Fibroblast of villous mesenchyme (primary cell): ENCODE measurements at regions not wholly inside any gene's neighbourhood (a gene's known extent, or its start where the extent isn't known, plus 50 kb on each side); places are given as distances from the start of the nearest gene placed in this dataset.

Source experiments
- DNase-seq: peaks from one replicate; pipeline ENCODE4 v3.0.0-alpha.2; 2010; ENCODE audit warnings: low read depth
- H3K4me3 ChIP-seq: 2 replicates; pipeline ENCODE4 v1.5.1; 2011; ENCODE audit warnings: low read depth, mild to moderate bottlenecking, low read length
- TF ChIP-seq, protein P1 (sequence below): IDR thresholded peaks from 2 replicates; pipeline ENCODE4 v1.5.1; 2012; ENCODE audit warnings: low read depth, mild to moderate bottlenecking, low read length; ENCODE audit not compliant: insufficient read depth

DNA sequence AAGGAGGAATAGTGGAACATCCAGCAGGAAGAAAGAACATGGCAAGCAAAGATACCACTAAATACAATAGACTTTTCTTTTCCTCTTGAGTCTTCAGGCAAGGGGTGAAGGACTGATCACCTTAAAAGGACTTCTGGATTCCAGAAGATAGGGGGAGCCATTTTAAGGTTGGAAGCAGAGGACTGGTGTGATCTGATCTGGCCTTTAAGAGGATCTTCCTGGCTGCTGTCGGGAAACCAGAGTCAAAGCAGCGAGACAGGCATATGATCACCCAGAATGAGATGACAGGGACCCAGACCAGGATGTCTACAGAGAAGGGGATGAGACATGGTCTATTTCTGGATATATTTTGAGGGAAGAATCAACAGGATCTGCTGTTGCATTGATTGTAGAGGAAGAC is 558.0 kb downstream of the STK39 start:
- H3K4me3 ChIP-seq = no peak overlapping the region
- no peak for DNase-seq
- TF ChIP-seq, protein P1, sequence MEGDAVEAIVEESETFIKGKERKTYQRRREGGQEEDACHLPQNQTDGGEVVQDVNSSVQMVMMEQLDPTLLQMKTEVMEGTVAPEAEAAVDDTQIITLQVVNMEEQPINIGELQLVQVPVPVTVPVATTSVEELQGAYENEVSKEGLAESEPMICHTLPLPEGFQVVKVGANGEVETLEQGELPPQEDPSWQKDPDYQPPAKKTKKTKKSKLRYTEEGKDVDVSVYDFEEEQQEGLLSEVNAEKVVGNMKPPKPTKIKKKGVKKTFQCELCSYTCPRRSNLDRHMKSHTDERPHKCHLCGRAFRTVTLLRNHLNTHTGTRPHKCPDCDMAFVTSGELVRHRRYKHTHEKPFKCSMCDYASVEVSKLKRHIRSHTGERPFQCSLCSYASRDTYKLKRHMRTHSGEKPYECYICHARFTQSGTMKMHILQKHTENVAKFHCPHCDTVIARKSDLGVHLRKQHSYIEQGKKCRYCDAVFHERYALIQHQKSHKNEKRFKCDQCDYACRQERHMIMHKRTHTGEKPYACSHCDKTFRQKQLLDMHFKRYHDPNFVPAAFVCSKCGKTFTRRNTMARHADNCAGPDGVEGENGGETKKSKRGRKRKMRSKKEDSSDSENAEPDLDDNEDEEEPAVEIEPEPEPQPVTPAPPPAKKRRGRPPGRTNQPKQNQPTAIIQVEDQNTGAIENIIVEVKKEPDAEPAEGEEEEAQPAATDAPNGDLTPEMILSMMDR = no peak

DNA sequence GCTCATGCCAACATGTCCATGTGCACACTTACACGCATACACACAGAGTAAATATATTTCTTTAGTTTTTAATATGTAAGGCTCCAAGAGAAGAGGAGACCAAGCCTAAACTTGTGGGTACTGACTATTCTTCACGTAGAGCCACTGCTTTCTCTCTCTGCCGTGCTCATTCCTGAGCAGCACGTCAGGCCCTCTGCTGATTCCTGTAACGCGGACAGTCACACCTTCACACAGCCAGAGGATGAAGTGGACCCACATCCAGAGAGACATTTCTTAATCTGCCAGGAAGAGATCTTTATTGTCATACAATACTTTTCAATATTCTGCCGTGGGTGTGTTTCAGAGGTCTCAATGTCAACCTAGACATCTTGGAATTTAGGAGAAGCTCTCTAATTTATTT is 560.7 kb downstream of the STK39 start:
- no peak for DNase-seq
- H3K4me3 ChIP-seq = no peak overlapping the region
- TF ChIP-seq, protein P1 = no peak

DNA sequence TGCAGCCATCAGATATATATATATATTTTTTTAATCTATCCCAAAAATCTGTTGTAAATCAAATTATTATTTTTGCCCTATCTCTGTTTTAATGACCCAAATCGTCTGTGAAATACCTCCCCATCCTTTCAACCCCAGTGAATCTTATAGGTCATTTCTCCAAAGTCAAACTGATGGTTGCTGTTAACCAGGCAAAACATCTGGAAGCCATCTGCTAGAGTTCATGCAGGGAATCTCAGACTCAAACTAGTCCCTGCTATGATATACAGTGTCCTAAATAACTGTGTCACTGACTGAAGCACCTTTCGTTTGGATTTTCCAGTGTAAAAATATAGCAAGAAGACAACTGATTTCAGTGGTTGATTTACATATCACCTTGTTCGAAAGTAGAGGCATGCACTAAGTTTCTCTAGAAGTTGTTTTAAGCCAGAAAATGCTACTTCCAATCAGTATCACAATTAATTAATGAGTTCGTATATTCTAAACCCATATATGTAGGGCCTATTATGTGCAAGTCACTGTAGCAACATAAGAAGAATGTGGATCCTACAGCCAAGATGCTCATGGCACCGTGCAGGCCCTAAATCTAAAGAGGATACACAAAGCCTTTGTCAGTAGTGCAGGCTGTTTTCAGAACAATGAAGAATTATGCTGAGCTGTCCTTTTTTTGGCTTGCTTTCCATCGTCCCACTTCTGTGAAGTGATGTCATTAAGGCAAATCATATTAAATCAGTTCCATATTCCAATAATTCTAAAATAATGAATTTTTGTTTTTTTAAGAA is 566.0 kb downstream of the STK39 start:
- no peak for DNase-seq
- TF ChIP-seq, protein P1 = no peak

DNA sequence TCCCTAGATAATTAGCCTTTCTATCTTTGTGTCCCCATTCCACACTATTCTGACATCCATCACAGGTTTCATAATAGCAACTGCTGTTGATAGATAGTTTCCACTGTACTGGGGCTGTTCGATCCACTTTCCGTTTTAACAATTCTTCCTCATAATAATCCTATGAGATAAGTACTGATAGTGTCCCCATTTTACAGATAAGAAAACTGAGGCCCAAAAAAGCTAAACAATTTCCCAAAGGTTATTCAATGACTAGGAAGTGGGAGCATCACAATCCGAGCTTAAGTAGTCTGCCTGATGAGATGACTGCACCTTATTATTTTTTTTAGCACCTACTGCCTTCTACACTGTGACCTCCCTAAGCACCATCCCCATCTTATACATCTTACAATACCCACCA is 569.2 kb downstream of the STK39 start:
- TF ChIP-seq, protein P1 = no peak
- no peak for DNase-seq
- no peak overlapping the region for H3K4me3 ChIP-seq

More for the DNA sequence above, 566.0 kb downstream of the STK39 start:
- H3K4me3 ChIP-seq = no peak overlapping the region

DNA sequence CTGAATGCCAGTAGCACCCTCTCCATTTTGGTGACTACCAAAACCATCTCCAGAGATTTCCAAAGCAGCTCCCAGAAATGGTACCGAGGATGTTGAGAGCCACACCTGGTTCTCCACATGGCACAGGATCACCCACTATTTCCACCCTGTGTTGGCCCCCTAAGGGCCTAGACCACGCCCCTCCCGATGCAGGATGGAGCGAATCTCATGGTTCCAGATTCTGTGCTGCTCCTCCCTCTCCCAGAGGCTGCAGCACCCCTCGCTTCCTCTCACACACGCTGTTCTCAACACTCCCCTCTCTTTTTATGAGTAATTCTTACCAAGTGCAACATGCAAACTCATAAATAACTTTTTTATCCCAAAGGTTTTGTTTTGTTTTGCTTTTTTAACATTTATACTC is 571.5 kb downstream of the STK39 start:
- DNase-seq = no peak
- no peak overlapping the region for H3K4me3 ChIP-seq
- TF ChIP-seq, protein P1 = no peak

DNA sequence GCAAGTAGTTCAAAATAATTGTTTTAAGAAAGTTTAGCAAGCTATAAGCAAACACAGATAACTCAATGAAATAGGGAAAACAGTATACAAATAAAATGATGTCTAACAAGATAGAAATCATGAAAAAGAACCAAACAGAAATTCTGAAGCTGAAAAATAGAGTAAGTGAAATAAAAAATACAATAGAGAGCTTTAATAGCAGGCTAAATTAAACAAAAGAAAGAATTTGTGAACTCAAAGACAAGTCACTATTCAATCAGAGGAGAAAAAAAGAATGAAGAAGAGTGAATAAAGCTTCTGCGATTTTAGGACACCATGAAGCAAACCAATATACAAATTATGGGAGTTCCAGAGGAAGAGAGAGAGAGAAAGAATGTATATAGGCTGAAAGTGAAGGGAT is 576.8 kb downstream of the STK39 start:
- H3K4me3 ChIP-seq = no peak overlapping the region
- DNase-seq = no peak
- TF ChIP-seq, protein P1 = no peak

DNA sequence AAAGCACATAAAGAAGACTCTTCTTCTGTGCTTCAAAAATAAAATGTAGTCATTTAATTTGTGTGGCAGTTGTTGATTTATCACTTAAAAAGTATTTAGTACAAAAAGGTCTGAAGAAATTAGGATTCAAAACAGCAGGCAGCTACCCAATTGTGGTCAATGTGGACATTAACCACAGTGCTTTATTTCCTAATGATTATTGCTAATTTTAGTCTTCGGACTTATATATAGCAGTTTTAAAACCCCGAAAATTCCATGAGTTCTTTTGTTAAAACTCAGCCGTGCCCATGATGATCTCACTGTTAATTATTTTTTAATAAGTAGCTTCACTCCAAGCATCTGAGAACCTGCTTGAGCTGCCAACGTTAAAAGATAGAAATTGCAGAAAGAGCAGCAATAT is 594.3 kb downstream of the STK39 start:
- no peak overlapping the region for H3K4me3 ChIP-seq
- DNase-seq = no peak
- TF ChIP-seq, protein P1 = no peak
